ENCODE measurements at regions not wholly inside any gene's neighbourhood (a gene's known extent, or its start where the extent isn't known, plus 50 kb on each side); places are given as distances from the start of the nearest gene placed in this dataset.

DNA sequence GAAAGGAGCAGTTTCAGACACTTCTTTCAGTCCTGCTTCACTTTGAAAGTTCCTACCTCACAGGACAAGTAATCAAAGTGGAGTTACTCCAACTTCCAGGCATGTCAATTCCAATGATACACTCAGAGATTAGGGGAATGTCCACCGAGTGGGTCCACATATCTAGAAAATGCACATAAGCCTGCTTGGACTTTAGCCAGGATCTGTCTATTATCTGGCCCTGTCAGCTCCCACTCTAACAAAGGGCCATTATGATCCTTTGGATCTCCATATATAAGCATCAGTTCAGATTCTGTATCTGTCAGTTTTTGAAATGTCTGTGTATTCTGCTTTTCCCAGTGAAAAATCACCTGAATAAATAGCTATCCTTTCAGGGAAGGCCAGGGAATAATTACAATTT, 112.9 kb upstream of the ATXN7L3B start:
- TF ChIP-seq POLR2A (IDR thresholded peaks at IDR 0.05; ENCODE audit: extremely low read depth, insufficient read length) (no peak), MYC (IDR thresholded peaks at IDR 0.05; ENCODE audit: low read depth, low read length) (no peak)
- TF ChIP-seq, protein P1, sequence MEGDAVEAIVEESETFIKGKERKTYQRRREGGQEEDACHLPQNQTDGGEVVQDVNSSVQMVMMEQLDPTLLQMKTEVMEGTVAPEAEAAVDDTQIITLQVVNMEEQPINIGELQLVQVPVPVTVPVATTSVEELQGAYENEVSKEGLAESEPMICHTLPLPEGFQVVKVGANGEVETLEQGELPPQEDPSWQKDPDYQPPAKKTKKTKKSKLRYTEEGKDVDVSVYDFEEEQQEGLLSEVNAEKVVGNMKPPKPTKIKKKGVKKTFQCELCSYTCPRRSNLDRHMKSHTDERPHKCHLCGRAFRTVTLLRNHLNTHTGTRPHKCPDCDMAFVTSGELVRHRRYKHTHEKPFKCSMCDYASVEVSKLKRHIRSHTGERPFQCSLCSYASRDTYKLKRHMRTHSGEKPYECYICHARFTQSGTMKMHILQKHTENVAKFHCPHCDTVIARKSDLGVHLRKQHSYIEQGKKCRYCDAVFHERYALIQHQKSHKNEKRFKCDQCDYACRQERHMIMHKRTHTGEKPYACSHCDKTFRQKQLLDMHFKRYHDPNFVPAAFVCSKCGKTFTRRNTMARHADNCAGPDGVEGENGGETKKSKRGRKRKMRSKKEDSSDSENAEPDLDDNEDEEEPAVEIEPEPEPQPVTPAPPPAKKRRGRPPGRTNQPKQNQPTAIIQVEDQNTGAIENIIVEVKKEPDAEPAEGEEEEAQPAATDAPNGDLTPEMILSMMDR (IDR thresholded peaks at IDR 0.05; ENCODE audit: low read depth, low read length): no peak
- DNase-seq (ENCODE audit: low read depth): no peak
- no peak overlapping the region for H3K4me3 ChIP-seq (ENCODE audit: low read depth, low read length)

DNA sequence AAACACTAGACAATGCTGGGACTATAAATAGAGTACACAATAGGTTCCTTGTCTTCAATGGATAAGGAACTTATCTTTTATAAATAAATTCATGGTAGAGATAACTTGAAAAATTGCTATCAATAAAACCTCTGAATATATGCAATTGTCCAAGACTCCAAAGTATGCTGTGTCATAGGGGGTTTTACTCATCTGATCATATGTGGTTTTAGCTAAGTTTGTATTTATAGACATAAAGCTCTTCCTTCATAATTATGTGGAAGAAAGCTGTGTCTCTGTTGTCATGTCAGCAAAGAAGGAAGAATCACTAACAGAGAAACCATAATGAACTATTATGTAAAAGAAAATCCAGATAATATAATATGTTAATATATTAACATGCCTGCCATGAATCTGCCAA, 111.5 kb upstream of the ATXN7L3B start:
- no peak for DNase-seq (ENCODE audit: low read depth)
- H3K4me3 ChIP-seq (ENCODE audit: low read depth, low read length): no peak overlapping the region
- TF ChIP-seq, protein P1 (IDR thresholded peaks at IDR 0.05; ENCODE audit: low read depth, low read length): no peak
- TF ChIP-seq MAX (IDR thresholded peaks at IDR 0.05; ENCODE audit: low read depth, low read length): no peak
- TF ChIP-seq MYC (IDR thresholded peaks at IDR 0.05; ENCODE audit: low read depth, low read length): no peak
- no peak for TF ChIP-seq POLR2A (IDR thresholded peaks at IDR 0.05; ENCODE audit: extremely low read depth, insufficient read length)

- no peak for TF ChIP-seq MAX (IDR thresholded peaks at IDR 0.05; ENCODE audit: low read depth, low read length)
- no peak overlapping the region for H3K4me3 ChIP-seq (ENCODE audit: low read depth, low read length)
- no peak for DNase-seq (ENCODE audit: low read depth)
These were observed 108.1 kb upstream of the ATXN7L3B start for GRCh38 chr12:74429535-74429934.

GRCh38 chr12:74431801-74432200, 105.8 kb upstream of the ATXN7L3B start:
- TF ChIP-seq MYC (IDR thresholded peaks at IDR 0.05; ENCODE audit: low read depth, low read length) (no peak), MAX (IDR thresholded peaks at IDR 0.05; ENCODE audit: low read depth, low read length) (no peak), POLR2A (IDR thresholded peaks at IDR 0.05; ENCODE audit: extremely low read depth, insufficient read length) (no peak)
- TF ChIP-seq, protein P1 (IDR thresholded peaks at IDR 0.05; ENCODE audit: low read depth, low read length): no peak
- DNase-seq (ENCODE audit: low read depth): no peak
- no peak overlapping the region for H3K4me3 ChIP-seq (ENCODE audit: low read depth, low read length)

GRCh38 chr12:74440469-74440868, 97.2 kb upstream of the ATXN7L3B start:
- no peak for DNase-seq (ENCODE audit: low read depth)

DNA sequence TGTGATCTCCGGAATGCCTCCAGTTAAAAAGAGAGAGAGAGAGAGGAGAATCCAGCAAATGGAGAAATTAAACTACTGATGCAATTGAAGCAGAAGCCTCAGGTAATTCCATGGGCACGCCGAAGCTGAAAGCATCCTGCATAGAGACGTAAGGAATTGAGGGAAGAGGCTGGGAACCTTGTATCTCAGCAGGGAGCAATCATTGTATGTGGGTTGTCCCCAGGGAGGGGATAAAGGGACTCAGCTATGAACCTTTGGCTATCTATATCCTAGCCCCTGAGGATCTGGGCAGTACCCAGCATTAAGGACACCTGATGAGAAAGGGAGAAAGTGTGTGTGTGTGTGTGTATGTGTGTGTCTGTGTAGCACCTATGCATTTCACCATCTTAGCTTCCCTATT, 95.8 kb upstream of the ATXN7L3B start:
- TF ChIP-seq, protein P1 (IDR thresholded peaks at IDR 0.05; ENCODE audit: low read depth, low read length): no peak
- no peak for TF ChIP-seq MAX (IDR thresholded peaks at IDR 0.05; ENCODE audit: low read depth, low read length)
- no peak for TF ChIP-seq POLR2A (IDR thresholded peaks at IDR 0.05; ENCODE audit: extremely low read depth, insufficient read length)
- TF ChIP-seq MYC (IDR thresholded peaks at IDR 0.05; ENCODE audit: low read depth, low read length): no peak
- DNase-seq (ENCODE audit: low read depth): no peak
- no peak overlapping the region for H3K4me3 ChIP-seq (ENCODE audit: low read depth, low read length)

More at GRCh38 chr12:74440469-74440868, 97.2 kb upstream of the ATXN7L3B start:
- TF ChIP-seq MAX (IDR thresholded peaks at IDR 0.05; ENCODE audit: low read depth, low read length) (no peak), MYC (IDR thresholded peaks at IDR 0.05; ENCODE audit: low read depth, low read length) (no peak), POLR2A (IDR thresholded peaks at IDR 0.05; ENCODE audit: extremely low read depth, insufficient read length) (no peak)
- TF ChIP-seq, protein P1 (IDR thresholded peaks at IDR 0.05; ENCODE audit: low read depth, low read length): no peak
- no peak overlapping the region for H3K4me3 ChIP-seq (ENCODE audit: low read depth, low read length)
